Naive thymus-derived CD4-positive, alpha-beta T cell (primary cell): ENCODE measurements at regions not wholly inside any gene's neighbourhood (a gene's known extent, or its start where the extent isn't known, plus 50 kb on each side); places are given as distances from the start of the nearest gene placed in this dataset.
"Not testable (repeated sequence)": the region's sequence is repeated elsewhere in the genome, so short reads cannot be mapped to it uniquely, and the experiment has no call there.

ENCODE experiments used
- ATAC-seq: fragments of 150-1000 bp; cut with Tn5 transposase; 2 replicates; pipeline ENCODE4 v1.10.0; 2021; ENCODE audit warnings: mild to moderate bottlenecking, moderate library complexity
- CTCF ChIA-PET: fragments of 350-600 bp; sonication (Branson Sonifier 250); formaldehyde crosslinking; loops from one replicate; lab custom pipeline; 2021; ENCODE audit warnings: antibody characterized with exemption; lab: Charles Lee
- POLR2A ChIA-PET: fragments of 350-600 bp; sonication (Branson Sonifier 250); formaldehyde crosslinking; loops from one replicate; lab custom pipeline; 2021; ENCODE audit warnings: antibody characterized with exemption, inconsistent platforms; lab: Charles Lee
- DNase-seq, 9 donors: peaks; one replicate each; pipeline versions ENCODE4 v3.0.0 to v3.0.0-alpha.2; 2020 to 2022; ENCODE audit warnings: mixed read lengths in 1 of 9
- H3K27ac ChIP-seq: one replicate; pipeline ENCODE4 v1.7.0; 2013; ENCODE audit warnings: mild to moderate bottlenecking, low read depth, low read length, moderate library complexity
- H3K27me3 ChIP-seq, 2 donors: one replicate each; pipeline ENCODE4 v1.7.0; 2013; ENCODE audit warnings: low read length in 2 of 2, mild to moderate bottlenecking in 2 of 2, moderate library complexity in 2 of 2; ENCODE audit not compliant: control insufficient read depth in 2 of 2, insufficient read depth in 2 of 2
- H3K36me3 ChIP-seq, 3 experiments: 1 replicate in 2 of 3; 2 replicates in 1 of 3; pipeline ENCODE4 v1.7.0; 2013; ENCODE audit warnings: low read length in 3 of 3, mild to moderate bottlenecking in 3 of 3, moderate library complexity in 1 of 3; ENCODE audit not compliant: insufficient read depth in 3 of 3, control insufficient read depth in 2 of 3
- H3K4me1 ChIP-seq, 2 donors: one replicate each; pipeline ENCODE4 v1.7.0; 2013; ENCODE audit warnings: low read length in 2 of 2, mild to moderate bottlenecking in 2 of 2, moderate library complexity in 1 of 2; ENCODE audit not compliant: control insufficient read depth in 2 of 2, insufficient read depth in 2 of 2
- H3K4me3 ChIP-seq: 2 replicates; pipeline ENCODE4 v1.7.0; 2013; ENCODE audit warnings: mild to moderate bottlenecking, low read length
- H3K9me3 ChIP-seq, 3 experiments: 1 replicate in 2 of 3; 2 replicates in 1 of 3; pipeline ENCODE4 v1.7.0; 2013; ENCODE audit warnings: low read length in 3 of 3; ENCODE audit not compliant: control insufficient read depth in 2 of 3
- H3K27ac Mint-ChIP-seq, 9 donors: one replicate each; pipeline ENCODE4 v1.8.0; 2020 to 2022; ENCODE audit warnings: mixed read lengths in 9 of 9, mild to moderate bottlenecking in 8 of 9, moderate library complexity in 5 of 9, inconsistent platforms in 2 of 9
- H3K27me3 Mint-ChIP-seq, 5 donors: one replicate each; pipeline ENCODE4 v1.8.0; 2021 to 2022; ENCODE audit warnings: mixed read lengths in 5 of 5, mild to moderate bottlenecking in 1 of 5
- H3K36me3 Mint-ChIP-seq, 5 donors: one replicate each; pipeline ENCODE4 v1.8.0; 2020 to 2022; ENCODE audit warnings: mixed read lengths in 5 of 5, mild to moderate bottlenecking in 3 of 5, inconsistent platforms in 1 of 5
- H3K4me1 Mint-ChIP-seq, 7 donors: one replicate each; pipeline ENCODE4 v1.8.0; 2020 to 2022; ENCODE audit warnings: mixed read lengths in 7 of 7, mild to moderate bottlenecking in 3 of 7, inconsistent platforms in 1 of 7
- H3K4me3 Mint-ChIP-seq, 10 donors: one replicate each; pipeline ENCODE4 v1.8.0; 2020 to 2022; ENCODE audit warnings: mild to moderate bottlenecking in 10 of 10, mixed read lengths in 10 of 10, moderate library complexity in 6 of 10, inconsistent platforms in 2 of 10
- H3K9me3 Mint-ChIP-seq, 11 donors: one replicate each; pipeline ENCODE4 v1.8.0; 2020 to 2022; ENCODE audit warnings: mixed read lengths in 11 of 11, mild to moderate bottlenecking in 4 of 11, inconsistent platforms in 1 of 11, moderate library complexity in 1 of 11
- intact Hi-C, 2 donors: fragments of 100-400 bp; cut with micrococcal nuclease; formaldehyde crosslinking; loops; one replicate each; pipeline ENCODE4 v1.15.1; 2023

DNA sequence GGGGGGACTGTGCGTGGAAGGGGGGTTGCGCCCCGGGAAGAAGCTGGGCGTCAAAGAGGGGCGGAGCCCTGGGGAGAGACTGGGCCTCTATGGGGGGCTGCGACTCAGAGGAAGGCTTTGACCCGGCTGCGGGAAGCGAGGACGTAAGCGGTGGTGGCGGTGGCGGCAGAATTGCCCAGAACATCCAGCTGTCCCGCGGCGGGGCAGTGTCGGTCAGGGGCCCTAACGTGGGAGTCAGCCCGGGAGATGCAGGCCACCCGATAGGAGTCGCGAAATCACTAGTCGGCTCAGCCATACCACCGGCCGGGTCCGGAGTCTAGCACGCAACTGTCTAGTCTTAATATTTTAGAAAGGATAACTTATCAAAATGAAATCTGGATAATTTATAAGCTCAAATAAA lies 387.6 kb upstream of the EYS start:
- DNase-seq, result no peak
- no peak overlapping the region for H3K4me3 ChIP-seq
- H3K36me3 ChIP-seq, result no peaks in the 10 kb centered on the region
- no peaks in the 10 kb centered on the region for H3K4me1 ChIP-seq
- Mint-ChIP-seq H3K27ac (no peak overlapping the region), H3K36me3 (no peaks in the 10 kb centered on the region), H3K9me3 (peaks cover 3 to 34% (median 10%) of the 10 kb centered on the region in 11 donors), H3K4me1 (no peaks in the 10 kb centered on the region), H3K4me3 (no peak overlapping the region), H3K27me3 (no peaks in the 10 kb centered on the region)
- intact Hi-C loops, result no loop called here
- POLR2A ChIA-PET, result no interaction called here
- no peaks in the 10 kb centered on the region for H3K27me3 ChIP-seq
- no peak overlapping the region for H3K27ac ChIP-seq
- CTCF ChIA-PET, result no interaction called here
- no peak for ATAC-seq
- H3K9me3 ChIP-seq, result no peaks in the 10 kb centered on the region

DNA sequence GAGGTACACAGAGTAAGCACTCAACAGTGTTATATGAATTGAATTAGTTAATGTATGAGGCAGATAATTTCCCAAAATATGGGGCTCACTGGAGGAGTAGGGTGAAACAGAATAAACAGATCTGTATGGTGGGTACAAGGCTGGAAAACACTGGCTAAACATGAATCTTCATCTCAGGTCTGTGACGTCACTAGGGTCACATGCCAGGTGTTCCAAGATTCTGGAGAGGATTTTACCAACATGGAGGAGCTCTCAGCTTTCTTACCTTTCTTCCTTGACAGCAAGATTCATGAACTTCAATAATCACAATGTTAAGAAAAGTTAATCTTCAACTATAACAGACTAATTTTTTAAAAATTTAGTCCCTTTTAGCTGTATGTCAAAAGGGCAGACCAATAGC lies 385.3 kb upstream of the EYS start:
- H3K27ac ChIP-seq, POLR2A ChIA-PET, CTCF ChIA-PET, H3K36me3 ChIP-seq, H3K27ac Mint-ChIP-seq, H3K27me3 ChIP-seq, H3K4me1 Mint-ChIP-seq, H3K9me3 ChIP-seq, intact Hi-C loops, ATAC-seq, H3K4me3 ChIP-seq, H3K36me3 Mint-ChIP-seq, H3K4me3 Mint-ChIP-seq, H3K27me3 Mint-ChIP-seq, DNase-seq, H3K4me1 ChIP-seq: not testable (repeated sequence)
- peaks cover 4 to 29% (median 14%) of the 10 kb centered on the region in 11 donors for H3K9me3 Mint-ChIP-seq

DNA sequence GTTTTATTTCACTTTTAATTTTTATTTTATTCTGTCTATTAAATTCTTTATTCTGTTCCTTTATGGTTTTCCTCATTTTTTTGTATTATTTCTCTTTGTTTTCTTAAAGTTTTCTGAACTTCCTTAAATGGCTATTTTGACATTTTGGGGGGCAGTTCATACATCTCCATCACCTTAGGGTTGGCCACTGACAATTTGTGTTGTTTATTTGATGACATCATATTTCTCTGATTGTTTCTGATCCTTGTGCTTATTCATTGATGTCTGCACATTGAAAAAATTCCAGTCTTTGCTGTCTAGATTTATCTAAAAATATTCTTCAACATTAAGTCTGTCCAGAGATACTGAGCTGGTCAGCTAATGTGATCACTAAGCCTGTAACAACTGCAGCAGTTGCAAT lies 379.5 kb upstream of the EYS start:
- H3K27me3 Mint-ChIP-seq, result no peaks in the 10 kb centered on the region
- H3K27me3 ChIP-seq, result no peaks in the 10 kb centered on the region
- DNase-seq (no peak), ATAC-seq (no peak)
- H3K4me3 ChIP-seq, result no peak overlapping the region
- H3K36me3 Mint-ChIP-seq, result peaks cover 0 to 5% (median 0%) of the 10 kb centered on the region in 5 donors
- H3K27ac Mint-ChIP-seq, result no peak overlapping the region
- no peaks in the 10 kb centered on the region for H3K36me3 ChIP-seq
- no peaks in the 10 kb centered on the region for H3K4me1 ChIP-seq
- CTCF ChIA-PET, result no interaction called here
- H3K4me3 Mint-ChIP-seq, result no peak overlapping the region
- peaks cover 0 to 7% (median 0%) of the 10 kb centered on the region in 3 experiments for H3K9me3 ChIP-seq
- POLR2A ChIA-PET, result no interaction called here
- H3K27ac ChIP-seq, result no peak overlapping the region
- no peaks in the 10 kb centered on the region for H3K4me1 Mint-ChIP-seq
- intact Hi-C loops, result no loop called here
- peaks cover 2 to 55% (median 28%) of the 10 kb centered on the region in 11 donors for H3K9me3 Mint-ChIP-seq

DNA sequence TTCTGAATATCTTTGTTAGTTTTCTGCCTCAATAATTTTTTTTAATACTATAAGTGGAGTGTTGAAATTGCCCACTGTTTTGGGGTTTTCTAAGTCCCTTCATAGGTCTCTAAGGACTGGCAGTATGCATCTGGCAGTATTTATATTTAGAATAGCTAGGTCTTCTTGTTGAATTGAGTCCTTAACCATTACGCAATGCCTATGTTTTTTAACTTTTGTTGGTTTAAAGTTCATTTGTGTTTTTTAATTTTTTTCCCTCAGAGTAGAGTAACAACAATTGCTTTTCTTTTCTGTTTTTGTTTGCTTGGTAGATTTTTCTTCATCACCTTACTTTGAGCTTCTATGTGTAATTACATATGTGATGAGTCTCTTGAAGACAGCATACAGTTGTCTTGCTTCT lies 375.9 kb upstream of the EYS start:
- H3K36me3 ChIP-seq, result no peaks in the 10 kb centered on the region
- H3K27ac Mint-ChIP-seq, result no peak overlapping the region
- ATAC-seq (no peak), DNase-seq (no peak)
- no peaks in the 10 kb centered on the region for H3K4me1 ChIP-seq
- ChIA-PET POLR2A (no interaction called here), CTCF (no interaction called here)
- peaks cover 0 to 5% (median 0%) of the 10 kb centered on the region in 5 donors for H3K36me3 Mint-ChIP-seq
- H3K27ac ChIP-seq, result no peak overlapping the region
- no peaks in the 10 kb centered on the region for H3K27me3 ChIP-seq
- intact Hi-C loops, result no loop called here
- no peak overlapping the region for H3K4me3 Mint-ChIP-seq
- no peaks in the 10 kb centered on the region for H3K4me1 Mint-ChIP-seq
- H3K27me3 Mint-ChIP-seq, result no peaks in the 10 kb centered on the region
- peaks cover 0 to 7% (median 0%) of the 10 kb centered on the region in 3 experiments for H3K9me3 ChIP-seq
- H3K9me3 Mint-ChIP-seq, result peaks cover 0 to 51% (median 28%) of the 10 kb centered on the region in 11 donors
- H3K4me3 ChIP-seq, result no peak overlapping the region

DNA sequence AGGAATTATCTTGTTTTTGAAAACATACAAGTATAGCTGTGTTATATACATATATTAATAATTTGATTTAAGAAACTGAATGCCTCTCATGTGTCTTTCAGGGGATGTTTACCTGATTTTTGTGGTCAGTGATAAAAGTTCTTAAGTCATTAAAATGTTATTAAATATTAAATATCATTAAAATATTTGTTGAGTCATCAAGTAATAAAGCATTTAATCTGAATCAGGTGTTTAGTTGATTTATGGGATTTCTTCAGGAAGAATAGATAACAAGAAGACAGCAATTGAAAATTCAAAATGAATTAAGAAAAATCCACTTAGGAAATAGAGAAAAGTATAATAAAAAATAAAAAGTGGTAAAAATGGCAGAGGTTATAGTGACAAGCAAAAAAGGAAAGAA lies 361.9 kb upstream of the EYS start:
- Histone ChIP-seq H3K4me1 (no peaks in the 10 kb centered on the region), H3K36me3 (no peaks in the 10 kb centered on the region), H3K27me3 (no peaks in the 10 kb centered on the region), H3K27ac (no peak overlapping the region), H3K4me3 (no peak overlapping the region), H3K9me3 (no peaks in the 10 kb centered on the region)
- H3K27me3 Mint-ChIP-seq, result no peaks in the 10 kb centered on the region
- no peaks in the 10 kb centered on the region for H3K36me3 Mint-ChIP-seq
- H3K4me1 Mint-ChIP-seq, result no peaks in the 10 kb centered on the region
- H3K27ac Mint-ChIP-seq, result no peak overlapping the region
- ChIA-PET CTCF (no interaction called here), POLR2A (no interaction called here)
- intact Hi-C loops, result no loop called here
- ATAC-seq, result no peak
- no peak for DNase-seq
- H3K9me3 Mint-ChIP-seq, result peaks cover 0 to 24% (median 8%) of the 10 kb centered on the region in 11 donors
- H3K4me3 Mint-ChIP-seq, result no peak overlapping the region

DNA sequence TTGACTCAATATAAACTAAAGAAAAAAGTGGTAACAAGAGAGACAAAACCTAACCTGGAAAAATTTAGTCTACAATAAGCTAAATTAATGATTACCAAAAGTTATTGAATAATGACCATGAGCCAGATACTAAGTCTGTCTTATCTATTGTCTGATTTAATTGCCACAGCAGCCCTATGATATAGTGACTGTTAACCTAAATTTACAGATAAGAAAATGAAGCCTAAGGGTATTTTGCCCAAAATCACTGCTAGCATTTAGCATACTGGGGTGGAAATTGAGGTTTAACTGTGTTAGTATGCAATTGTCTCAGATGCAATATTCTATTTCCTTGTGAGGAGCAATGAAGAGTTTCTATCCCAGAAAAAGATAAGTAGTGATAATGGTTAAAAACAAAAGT lies 361.0 kb upstream of the EYS start:
- intact Hi-C loops, result no loop called here
- Mint-ChIP-seq H3K27ac (no peak overlapping the region), H3K4me3 (no peak overlapping the region), H3K9me3 (peaks cover 0 to 24% (median 8%) of the 10 kb centered on the region in 11 donors), H3K4me1 (no peaks in the 10 kb centered on the region), H3K36me3 (no peaks in the 10 kb centered on the region), H3K27me3 (no peaks in the 10 kb centered on the region)
- Histone ChIP-seq H3K27ac (no peak overlapping the region), H3K4me3 (no peak overlapping the region), H3K27me3 (no peaks in the 10 kb centered on the region), H3K4me1 (no peaks in the 10 kb centered on the region), H3K36me3 (no peaks in the 10 kb centered on the region), H3K9me3 (no peaks in the 10 kb centered on the region)
- ChIA-PET CTCF (no interaction called here), POLR2A (no interaction called here)
- ATAC-seq (no peak), DNase-seq (no peak)

DNA sequence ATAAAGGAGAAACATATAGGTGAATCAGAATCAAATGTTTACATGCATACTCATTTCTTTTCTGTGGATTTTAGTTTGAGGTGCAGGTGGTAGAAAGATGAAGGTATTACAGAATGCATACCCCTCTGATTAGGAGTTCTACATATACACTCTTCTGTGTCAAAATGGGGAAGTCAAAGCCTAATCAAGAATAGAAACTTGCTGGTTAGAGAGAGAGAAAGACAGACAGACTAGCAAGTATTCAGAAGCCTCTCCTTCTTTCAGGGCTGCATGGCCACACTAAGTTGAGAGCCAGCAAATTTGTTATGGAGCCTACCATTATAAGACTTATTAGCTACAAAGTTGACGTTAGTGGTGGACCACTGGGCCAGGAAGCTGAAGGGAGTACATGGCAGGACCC lies 358.3 kb upstream of the EYS start:
- H3K27ac Mint-ChIP-seq, result no peak overlapping the region

More for the DNA sequence above, 358.3 kb upstream of the EYS start:
- H3K4me3 Mint-ChIP-seq, result no peak overlapping the region
- no peaks in the 10 kb centered on the region for H3K4me1 Mint-ChIP-seq
- ATAC-seq, result no peak
- no peak overlapping the region for H3K27ac ChIP-seq
- ChIA-PET POLR2A (no interaction called here), CTCF (no interaction called here)
- H3K4me1 ChIP-seq, result no peaks in the 10 kb centered on the region
- no peak for DNase-seq
- peaks cover 0 to 14% (median 7%) of the 10 kb centered on the region in 11 donors for H3K9me3 Mint-ChIP-seq
- no peak overlapping the region for H3K4me3 ChIP-seq
- intact Hi-C loops, result no loop called here
- no peaks in the 10 kb centered on the region for H3K36me3 Mint-ChIP-seq
- no peaks in the 10 kb centered on the region for H3K27me3 ChIP-seq
- no peaks in the 10 kb centered on the region for H3K27me3 Mint-ChIP-seq
- no peaks in the 10 kb centered on the region for H3K36me3 ChIP-seq
- H3K9me3 ChIP-seq, result no peaks in the 10 kb centered on the region
